ENCODE measurements at regions not wholly inside any gene's neighbourhood (a gene's known extent, or its start where the extent isn't known, plus 50 kb on each side); places are given as distances from the start of the nearest gene placed in this dataset.

DNA sequence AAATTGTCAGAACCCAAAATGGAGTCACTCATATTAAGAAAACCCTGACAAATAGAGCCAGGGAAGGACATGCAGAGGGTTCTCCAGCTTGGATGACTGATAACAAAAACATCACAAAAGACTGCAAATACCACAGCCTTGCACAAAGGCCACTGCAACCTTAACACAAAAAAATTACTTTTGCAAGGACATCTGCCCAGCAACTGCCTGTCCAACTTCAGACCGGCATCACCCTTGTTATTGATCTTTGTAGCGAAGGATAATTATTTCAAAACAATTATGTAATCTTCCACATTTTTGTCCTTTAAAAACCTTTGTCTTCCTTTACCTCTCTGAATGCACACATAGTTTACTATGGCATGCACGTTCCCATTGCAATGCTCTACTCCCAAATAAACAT, 100.6 kb upstream of the TBX3 start:
- TF ChIP-seq, protein P1, sequence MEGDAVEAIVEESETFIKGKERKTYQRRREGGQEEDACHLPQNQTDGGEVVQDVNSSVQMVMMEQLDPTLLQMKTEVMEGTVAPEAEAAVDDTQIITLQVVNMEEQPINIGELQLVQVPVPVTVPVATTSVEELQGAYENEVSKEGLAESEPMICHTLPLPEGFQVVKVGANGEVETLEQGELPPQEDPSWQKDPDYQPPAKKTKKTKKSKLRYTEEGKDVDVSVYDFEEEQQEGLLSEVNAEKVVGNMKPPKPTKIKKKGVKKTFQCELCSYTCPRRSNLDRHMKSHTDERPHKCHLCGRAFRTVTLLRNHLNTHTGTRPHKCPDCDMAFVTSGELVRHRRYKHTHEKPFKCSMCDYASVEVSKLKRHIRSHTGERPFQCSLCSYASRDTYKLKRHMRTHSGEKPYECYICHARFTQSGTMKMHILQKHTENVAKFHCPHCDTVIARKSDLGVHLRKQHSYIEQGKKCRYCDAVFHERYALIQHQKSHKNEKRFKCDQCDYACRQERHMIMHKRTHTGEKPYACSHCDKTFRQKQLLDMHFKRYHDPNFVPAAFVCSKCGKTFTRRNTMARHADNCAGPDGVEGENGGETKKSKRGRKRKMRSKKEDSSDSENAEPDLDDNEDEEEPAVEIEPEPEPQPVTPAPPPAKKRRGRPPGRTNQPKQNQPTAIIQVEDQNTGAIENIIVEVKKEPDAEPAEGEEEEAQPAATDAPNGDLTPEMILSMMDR (IDR thresholded peaks at IDR 0.05 in 2 of 3, conservative IDR thresholded peaks at IDR 0.05 in 1 of 3; ENCODE audit: borderline replicate concordance in 1 of 3, insufficient read depth in 1 of 3, low read depth in 2 of 3, low read length in 2 of 3): no peak
- TF ChIP-seq POLR2A (IDR thresholded peaks at IDR 0.05; ENCODE audit: borderline replicate concordance, extremely low read depth, insufficient read depth, insufficient read length): no peak
- TF ChIP-seq, protein P2, sequence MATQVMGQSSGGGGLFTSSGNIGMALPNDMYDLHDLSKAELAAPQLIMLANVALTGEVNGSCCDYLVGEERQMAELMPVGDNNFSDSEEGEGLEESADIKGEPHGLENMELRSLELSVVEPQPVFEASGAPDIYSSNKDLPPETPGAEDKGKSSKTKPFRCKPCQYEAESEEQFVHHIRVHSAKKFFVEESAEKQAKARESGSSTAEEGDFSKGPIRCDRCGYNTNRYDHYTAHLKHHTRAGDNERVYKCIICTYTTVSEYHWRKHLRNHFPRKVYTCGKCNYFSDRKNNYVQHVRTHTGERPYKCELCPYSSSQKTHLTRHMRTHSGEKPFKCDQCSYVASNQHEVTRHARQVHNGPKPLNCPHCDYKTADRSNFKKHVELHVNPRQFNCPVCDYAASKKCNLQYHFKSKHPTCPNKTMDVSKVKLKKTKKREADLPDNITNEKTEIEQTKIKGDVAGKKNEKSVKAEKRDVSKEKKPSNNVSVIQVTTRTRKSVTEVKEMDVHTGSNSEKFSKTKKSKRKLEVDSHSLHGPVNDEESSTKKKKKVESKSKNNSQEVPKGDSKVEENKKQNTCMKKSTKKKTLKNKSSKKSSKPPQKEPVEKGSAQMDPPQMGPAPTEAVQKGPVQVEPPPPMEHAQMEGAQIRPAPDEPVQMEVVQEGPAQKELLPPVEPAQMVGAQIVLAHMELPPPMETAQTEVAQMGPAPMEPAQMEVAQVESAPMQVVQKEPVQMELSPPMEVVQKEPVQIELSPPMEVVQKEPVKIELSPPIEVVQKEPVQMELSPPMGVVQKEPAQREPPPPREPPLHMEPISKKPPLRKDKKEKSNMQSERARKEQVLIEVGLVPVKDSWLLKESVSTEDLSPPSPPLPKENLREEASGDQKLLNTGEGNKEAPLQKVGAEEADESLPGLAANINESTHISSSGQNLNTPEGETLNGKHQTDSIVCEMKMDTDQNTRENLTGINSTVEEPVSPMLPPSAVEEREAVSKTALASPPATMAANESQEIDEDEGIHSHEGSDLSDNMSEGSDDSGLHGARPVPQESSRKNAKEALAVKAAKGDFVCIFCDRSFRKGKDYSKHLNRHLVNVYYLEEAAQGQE (IDR thresholded peaks at IDR 0.05; ENCODE audit: low read depth): no peak
- TF ChIP-seq POLR2AphosphoS5 (IDR thresholded peaks at IDR 0.05; ENCODE audit: low read depth, low read length): no peak

All from HCT116 (cell line).